Stimulated activated CD4-positive, alpha-beta T cell treated with anti-CD3 and anti-CD28 coated beads, Interleukin-1b, Interleukin-23, amount 100 ng/mL, for 24 hours (primary cell): ENCODE measurements at regions not wholly inside any gene's neighbourhood (a gene's known extent, or its start where the extent isn't known, plus 50 kb on each side); places are given as distances from the start of the nearest gene placed in this dataset.
"Not testable (repeated sequence)": the region's sequence is repeated elsewhere in the genome, so short reads cannot be mapped to it uniquely, and the experiment has no call there.

Experiments used
- DNase-seq, 4 experiments: peaks; one replicate each; pipeline ENCODE4 v3.0.0-alpha.2; 2020; ENCODE audit warnings: low read depth in 4 of 4, low spot score in 1 of 4

DNA sequence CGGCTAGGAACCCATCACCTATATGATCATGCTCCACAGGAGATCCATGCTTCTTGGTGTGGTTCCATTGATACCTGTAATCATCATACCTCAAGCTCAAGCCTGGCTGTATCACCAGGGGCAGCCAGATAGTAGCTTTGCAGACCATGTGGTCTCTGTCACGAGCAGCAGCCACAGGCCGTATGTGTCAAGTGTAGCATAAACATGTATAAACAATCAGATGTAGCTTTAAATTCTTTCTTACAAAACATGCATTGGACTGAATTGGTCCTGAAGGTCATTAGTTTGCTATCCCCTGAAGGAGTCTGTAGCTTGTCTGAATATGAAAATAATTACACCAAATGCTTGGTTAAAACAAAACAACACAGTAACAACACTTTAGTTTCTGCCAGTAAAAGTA lies 1223.2 kb upstream of the TMEM132C start:
- no peak for DNase-seq

DNA sequence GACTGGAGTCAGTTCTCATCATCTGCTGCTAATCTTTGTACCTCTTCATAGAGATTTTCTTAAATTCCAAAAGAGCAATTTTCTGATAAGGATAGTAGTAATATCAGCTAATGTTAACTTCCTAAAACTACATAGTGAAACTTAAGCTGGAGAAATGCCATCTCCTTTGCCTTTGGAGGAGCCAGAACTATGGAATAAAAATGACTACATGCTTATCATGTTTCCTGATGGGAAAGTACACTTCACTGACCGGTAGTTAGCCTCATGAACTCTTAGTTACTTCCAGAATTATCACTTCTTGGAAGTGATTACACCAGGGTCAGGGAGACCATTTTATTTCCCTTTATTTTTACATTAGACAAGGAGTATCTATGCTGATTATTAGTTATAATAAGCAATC lies 1222.1 kb upstream of the TMEM132C start:
- no peak for DNase-seq

DNA sequence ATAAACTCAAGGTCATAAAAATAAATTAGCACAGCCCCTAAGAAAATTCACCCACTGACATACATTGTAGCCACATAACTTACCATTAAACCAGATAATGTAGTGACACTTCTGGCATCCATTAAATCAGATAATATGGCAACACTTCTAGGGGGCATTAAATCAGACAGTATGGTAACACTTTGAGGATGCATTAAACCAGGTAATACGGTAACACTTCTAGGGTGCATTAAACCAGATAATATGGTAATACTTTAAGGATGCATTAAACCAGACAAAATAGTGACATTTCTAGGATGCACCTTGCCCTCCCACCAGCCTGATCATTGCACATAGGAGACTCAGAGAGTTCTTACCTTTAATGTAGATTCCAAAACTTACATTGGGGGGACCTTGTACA lies 1220.5 kb upstream of the TMEM132C start:
- no peak for DNase-seq

DNA sequence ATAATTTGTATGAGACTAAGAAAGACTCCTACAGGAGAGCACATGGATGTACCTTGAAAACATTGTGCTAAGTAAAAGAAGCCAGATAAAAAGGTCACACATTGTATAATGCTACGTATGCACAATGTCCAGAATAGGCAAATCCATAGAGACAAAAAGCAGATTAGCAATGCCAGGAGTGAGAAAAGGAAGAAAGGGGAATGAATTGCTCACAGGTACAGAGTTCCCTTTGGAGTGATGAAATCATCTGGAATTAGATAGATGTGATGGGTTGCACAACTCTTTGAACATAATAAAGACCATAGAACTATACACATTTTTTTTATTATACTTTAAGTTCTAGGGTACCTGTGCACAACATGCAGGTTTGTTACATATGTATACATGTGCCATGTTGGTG lies 1218.9 kb upstream of the TMEM132C start:
- no peak for DNase-seq

DNA sequence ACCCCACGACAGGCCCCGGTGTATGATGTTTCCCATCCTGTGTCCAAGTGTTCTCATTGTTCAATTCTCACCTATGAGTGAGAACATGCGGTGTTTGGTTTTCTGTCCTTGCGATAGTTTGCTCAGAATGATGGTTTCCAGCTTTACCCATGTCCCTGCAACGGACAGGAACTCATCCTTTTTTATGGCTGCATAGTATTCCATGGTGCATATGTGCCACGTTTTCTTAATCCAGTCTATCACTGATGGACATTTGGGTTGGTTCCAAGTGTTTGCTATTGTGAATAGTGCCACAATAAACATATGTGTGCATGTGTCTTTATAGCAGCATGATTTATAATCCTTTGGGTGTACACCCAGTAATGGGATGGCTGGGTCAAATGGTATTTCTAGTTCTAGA lies 1218.4 kb upstream of the TMEM132C start:
- not testable (repeated sequence) for DNase-seq

DNA sequence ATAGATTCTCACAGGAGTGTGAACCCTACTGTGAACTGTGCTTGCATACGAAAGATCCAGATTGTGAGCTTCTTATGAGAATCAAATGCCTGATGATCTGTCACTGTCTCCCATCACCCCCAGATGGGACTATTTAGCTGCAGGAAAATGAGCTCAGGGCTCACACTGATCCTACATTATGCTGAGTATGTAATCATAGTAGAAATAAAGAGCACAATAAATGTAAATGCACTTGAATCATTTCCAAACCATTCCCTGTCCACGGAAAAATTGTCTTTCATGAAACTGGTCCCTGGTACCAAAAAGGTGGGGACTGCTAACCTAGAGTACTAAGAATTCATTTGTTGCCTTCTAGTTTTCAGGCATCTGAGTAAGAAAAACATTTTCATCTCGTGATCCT lies 1215.8 kb upstream of the TMEM132C start:
- DNase-seq, result no peak

DNA sequence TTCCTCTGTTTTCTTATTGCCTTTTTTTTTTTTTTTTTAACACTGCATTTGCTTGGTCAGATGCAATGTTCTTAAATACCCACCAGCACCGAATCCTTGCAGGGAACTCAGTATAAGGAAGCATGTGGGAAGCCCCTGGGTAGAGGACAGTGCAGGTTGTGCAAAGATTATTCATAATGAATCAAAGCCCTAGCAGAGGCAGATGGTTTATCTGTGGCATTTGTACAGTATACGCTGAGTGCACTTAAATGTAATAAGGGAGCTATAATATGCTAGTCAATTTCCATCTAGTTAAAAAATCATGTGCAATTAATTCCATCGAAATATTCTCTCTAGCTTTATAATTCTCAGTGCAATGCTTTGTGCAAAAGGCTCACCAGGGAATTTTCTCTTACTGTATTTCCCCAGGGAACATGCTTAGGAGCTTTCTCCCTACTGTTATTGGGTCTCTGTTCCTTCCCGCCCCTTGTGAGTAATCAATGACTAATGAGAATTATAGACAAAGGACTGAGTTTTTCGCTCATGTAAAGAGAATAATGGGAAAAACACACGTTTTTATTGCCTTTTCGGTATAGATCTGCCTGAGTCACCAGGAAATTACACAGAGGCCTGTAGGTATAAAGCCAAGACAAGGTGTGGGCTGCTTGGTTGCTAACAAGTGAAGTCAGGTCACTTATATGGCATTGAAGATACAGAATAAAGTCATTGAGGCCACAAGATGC lies 1214.3 kb upstream of the TMEM132C start:
- no peak for DNase-seq

DNA sequence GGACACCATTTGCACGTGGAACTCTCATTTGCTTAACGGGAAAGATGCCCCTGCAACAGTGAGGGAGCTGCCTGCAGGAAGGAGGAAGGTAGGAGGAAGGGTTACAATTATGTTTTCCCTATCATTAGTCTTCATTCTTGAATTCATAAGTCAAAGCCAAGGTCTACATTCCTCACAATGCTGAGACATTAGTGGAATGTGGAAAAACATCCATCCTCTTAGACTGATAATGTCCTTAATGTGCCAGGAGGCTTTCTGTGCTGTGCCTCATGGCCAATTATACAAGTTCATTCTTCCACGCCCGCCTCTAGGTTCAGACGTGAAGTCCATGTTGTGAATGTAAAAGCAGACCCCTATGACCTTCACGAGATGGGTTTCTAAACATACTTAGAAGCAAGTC lies 1212.4 kb upstream of the TMEM132C start:
- no peak for DNase-seq

DNA sequence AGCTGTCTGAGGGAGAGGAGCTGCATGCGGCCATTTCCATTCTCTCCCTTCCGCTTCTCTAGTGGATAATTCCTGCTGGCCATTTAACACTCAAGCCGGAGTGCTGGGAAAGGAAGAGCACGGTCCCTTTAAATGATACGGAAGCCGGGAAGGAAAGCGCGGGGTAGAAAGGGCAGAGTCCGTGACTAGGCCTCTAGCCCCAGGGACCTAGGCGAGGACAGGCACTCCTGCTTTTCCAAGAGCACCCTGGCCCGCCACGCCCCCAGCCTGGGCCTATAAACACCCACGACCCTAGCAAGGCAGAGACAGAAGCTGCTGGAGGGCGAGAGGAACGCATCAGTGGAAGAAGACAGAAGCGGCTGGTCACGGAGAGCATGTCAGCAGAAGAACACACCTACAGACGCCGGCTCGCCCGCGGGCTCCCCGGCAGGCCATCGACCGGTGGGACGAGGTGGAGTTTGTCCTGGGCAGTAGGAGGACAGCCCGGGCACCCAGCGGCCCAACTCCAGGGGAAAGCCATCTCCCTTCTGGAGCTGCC lies 1206.6 kb upstream of the TMEM132C start:
- DNase-seq, result no peak

DNA sequence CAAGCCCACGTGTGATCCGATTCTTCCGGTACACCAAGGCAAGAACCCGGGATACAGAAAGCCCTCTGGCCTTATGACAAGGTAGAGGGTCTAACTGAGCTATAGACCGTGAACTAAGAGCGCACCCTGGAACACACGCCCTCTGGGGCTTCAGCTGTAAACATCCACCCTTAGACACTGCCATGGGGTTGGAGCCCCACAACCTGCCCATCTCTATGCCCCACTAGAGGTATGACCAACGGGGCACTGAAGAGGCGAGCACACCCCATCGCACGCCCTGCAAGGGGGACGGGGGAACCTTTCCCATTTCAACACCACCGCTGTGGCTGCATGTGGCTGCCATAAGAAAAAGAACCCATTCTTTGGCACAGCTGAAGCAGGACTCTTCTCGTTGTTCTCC lies 1206.0 kb upstream of the TMEM132C start:
- DNase-seq, result no peak

DNA sequence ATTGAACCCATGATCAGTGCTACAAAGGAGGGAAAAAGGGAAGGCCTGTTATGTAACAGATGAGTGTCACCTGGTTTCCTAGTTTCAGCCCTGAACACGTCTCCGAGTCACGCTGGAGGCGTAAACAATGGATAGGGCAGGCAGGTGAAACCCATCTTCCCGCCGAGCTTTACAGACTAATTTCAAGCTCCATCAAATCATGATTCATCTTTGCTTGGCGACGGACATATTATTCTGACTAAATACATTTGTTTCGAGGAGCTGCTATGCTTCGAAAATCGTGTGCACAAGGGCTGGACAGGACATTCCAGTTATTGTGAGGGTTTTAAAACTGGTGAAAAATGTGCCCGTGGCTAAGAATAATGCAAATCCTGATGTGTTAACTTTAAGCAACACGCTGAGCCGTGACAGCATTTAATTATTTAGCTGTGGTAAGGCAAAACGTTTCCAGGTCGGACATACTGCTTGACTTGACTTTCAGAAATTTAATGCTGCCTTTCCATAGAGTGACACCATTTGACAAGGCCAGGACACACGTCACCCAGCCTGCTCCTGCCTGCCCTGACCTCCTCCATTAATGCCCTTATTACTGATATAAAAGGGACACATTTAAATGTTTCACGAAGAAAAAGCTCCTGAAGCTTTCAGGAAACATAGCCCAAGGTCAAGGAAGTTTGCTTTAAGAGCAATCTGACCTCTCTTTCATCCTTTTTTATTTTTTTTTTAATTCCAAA lies 1203.5 kb upstream of the TMEM132C start:
- DNase-seq, result no peak

DNA sequence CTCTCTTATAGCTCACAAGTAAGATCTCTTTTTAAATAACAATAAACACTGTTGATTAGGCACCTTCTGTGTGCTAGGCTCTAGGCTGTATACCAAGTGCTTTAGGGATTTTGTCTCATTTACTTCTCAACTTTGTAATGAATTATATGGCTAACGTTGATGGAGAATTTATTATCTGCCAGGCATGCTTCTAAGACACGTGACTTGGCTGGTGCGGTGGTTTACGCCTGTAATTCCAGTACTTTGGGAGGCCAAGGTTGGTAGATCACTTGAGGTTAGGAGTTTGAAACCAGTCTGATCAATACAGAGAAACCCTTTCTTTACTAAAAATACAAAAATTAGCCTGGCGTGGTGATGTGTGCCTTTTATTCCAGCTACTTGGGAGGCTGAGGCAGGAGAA lies 1202.8 kb upstream of the TMEM132C start:
- no peak for DNase-seq

DNA sequence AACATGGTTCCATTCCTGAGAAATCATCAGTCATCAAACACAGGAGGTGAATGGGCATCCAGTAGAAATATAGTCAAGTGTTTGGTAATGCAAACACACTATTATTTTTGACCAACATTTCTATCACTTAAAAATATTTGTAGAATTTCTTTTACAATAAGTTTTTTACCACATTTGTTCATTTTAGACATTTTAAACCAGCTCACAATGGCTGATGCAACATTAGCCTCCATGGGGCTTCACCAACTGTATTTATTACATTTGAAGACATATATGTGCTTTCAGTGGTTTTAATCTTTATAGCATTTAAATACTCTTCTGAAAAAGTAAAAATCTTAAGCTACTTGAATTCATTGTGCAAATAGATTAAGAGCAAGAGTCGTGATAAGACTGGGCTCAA lies 1201.4 kb upstream of the TMEM132C start:
- no peak for DNase-seq

DNA sequence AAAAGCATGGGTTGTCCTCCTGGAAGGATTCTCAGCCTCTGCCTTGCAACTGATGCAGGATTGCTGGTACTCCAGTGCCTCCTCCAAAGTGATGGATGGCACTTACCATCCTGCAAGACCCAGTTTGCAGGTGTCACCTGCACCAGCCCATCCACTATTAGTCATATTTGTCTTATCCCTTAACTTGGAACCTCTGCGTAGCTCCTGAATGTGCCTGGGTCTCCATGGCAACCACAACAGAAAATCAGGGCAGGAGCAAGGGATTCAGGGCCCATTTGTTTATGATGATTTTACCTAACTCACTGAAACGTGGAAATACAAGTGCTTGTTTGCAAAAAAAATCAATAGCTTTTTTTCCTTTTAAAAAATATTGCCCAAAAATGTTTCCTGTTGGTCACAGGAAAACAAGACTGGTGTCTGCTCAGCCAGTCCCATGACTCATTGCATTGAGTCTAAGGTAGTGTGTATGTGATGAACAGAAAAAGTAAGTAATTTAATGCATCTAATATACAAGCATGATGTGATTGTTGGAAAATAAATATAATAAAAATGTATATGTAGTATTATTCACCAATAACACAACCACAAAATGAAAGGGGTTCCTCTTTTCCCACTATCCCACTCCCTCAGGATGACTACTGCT lies 1196.3 kb upstream of the TMEM132C start:
- DNase-seq, result no peak

DNA sequence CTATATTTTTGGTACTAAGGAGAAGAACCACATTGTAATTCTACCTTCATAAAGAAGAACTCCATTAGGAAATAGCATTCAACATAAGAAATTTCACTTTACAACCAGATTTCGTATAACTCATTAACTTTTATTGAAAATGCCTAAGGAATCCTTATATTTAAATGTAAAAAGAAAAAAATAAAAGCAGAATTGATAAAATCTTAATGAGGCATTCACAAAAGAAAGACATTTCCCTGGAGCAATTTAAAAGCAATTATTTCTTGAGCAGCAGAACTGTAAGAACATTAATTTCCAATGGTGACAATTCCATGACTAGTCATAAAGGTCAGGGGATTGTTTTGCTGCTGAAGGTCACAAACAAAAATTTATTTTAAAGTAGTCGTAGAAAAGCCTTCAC lies 1192.8 kb upstream of the TMEM132C start:
- DNase-seq, result no peak

DNA sequence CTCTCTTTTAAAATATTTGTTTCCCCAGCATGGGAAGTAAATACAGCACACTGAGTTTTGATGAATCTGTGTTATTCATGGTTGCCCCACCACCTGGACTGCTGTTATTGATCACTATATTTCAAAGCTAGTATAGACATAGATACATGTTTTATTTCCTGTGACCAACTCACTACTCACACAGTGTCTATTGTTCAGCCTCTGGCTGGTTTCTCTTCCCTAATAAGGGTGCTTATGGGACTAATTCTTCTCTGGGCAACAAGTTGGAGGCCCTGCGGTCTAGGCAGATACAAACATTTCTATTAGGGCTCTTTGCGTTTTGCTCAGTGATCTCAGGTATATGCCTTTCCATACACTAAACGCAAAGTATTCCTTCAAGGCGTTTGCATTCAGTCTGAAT lies 1191.0 kb upstream of the TMEM132C start:
- no peak for DNase-seq

DNA sequence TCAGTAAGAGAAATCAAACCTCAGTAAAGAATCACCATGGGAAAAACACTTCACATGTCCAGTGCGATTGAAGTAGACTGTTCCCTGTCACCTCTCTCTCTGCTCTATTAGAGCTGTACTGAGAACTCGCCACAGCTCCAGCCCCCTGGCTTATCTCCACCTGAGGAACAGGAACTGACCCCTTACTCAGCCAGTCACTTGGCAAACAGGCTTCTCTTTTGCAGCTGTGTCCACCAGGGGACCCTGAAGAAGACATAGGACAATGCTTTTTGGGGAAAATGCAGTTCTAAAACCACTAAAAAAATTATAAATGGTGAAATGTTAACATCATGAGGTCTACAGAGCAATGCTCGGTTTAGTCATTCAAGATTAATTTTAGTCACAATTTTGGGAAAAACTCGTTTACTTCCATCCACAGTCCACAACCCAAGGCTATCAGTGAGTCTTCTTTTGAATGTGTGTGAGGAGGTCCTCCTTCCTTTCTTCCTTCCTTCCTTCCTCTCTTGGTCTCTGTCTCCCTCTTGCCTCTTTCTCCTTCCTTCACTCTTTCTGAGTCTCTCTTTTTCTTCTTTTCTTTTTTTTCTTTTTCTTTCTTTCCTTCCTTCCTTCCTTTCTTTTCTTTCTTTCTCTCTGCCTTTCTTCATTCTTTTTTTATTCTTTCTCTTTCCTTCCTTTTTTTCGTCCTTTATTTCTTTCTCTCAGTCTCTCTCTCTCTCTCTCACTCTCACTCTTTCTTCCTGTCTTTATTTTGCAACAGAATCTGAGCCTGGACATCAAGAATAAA lies 1189.5 kb upstream of the TMEM132C start:
- no peak for DNase-seq

DNA sequence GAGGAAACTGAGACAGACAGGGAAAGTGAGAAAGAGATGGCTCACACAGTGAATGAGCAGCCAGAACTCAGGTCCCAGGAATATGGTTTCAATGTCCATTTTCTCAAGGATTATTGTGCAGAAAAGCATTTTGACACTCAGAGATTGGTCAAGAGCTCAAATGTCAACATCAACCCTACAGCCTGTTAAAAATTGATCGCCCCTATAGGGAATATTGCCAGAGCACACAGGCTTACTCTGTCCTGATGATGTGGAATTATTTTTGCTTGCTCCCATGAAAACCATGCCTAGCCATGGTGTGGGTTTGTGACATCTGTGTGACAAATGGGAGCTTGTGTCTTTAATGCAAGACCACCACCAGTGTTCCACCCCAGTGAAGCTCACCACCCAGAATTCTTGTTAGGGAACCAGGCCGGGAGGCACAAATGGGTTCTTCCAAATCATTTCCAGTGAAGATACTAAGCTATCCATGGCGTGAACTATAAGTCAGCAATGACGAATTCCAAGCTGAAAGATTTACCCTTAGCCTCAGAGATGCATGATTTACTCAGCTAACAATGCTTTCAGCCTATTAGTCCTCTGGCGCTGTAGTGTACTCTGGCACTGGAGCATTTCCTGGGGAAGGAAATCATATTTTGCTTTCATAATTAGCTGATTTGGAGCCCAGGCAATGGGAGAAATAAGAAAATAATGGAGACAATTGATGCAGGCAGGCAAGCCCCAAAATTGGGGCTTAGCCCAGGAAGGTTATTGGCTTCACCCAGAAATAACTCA lies 1188.2 kb upstream of the TMEM132C start:
- no peak for DNase-seq

DNA sequence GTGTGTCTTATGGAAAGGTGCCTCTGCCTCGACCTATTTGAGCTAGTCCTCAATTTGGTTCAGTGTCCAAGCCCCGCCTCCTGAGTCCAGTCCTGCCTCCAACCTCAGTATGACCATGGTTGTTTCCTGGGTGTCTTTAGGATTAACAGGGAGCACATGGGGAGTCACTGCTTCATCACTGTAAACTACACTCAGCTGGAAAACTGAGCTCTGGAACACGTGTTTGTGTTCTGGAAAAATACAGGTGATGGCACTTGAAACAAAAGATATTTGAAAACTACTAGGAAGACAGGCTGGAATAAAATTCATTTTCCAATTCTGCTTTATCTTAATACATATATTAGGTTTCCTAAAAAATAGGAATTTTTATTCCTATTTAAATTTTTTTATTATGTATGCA lies 1187.3 kb upstream of the TMEM132C start:
- no peak for DNase-seq

DNA sequence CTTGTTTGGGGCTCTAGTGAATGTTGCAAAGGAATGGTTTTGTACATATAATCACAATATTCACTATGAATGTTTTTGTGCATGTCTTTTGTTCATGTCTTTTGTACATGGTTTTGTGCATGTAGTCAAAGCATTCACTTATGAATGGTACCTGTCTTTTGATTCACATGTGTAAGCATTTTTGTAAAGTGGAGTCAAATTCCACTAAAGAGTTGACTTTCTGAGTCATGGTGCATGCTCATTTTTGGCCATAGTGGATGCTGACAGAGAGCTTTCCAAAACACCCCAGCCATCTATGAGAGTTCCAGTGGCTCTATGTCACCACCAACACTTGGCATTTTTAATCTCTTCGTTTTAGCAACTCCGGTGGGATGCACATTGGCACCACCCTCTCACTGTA lies 1185.9 kb upstream of the TMEM132C start:
- DNase-seq, result no peak
